ENCODE measurements at regions not wholly inside any gene's neighbourhood (a gene's known extent, or its start where the extent isn't known, plus 50 kb on each side); places are given as distances from the start of the nearest gene placed in this dataset.

GRCh38 chr16:86180780-86181179 is 281.8 kb downstream of the IRF8 start:
- TF ChIP-seq POLR2AphosphoS5 (IDR thresholded peaks at IDR 0.05) (no peak), CTCF (IDR thresholded peaks at IDR 0.05) (no peak), POLR2A (IDR thresholded peaks at IDR 0.05) (no peak)
